ENCODE measurements at regions not wholly inside any gene's neighbourhood (a gene's known extent, or its start where the extent isn't known, plus 50 kb on each side); places are given as distances from the start of the nearest gene placed in this dataset.

- Mint-ChIP-seq H3K9me3 (ENCODE audit: low read depth) (no peaks in the 10 kb centered on the region), H3K27ac (peak overlapping the region; percentile 68), H3K36me3 (peaks cover 17% of the 10 kb centered on the region), H3K4me1 (ENCODE audit: low read depth) (peaks cover 62% of the 10 kb centered on the region), H3K27me3 (no peaks in the 10 kb centered on the region), H3K4me3 (no peak overlapping the region)
Measured at GRCh38 chr18:46246101-46246500, 141.9 kb downstream of the HAUS1 start.

- peak overlapping the region; percentile 95 for H3K27ac Mint-ChIP-seq
- H3K4me3 Mint-ChIP-seq = peak overlapping the region; percentile 18
- H3K9me3 Mint-ChIP-seq (ENCODE audit: low read depth) = no peaks in the 10 kb centered on the region
- H3K27me3 Mint-ChIP-seq = no peaks in the 10 kb centered on the region
- H3K4me1 Mint-ChIP-seq (ENCODE audit: low read depth) = peaks cover 69% of the 10 kb centered on the region
- peaks cover 17% of the 10 kb centered on the region for H3K36me3 Mint-ChIP-seq
Measured at GRCh38 chr18:46247942-46248341, 143.8 kb downstream of the HAUS1 start.

- Mint-ChIP-seq H3K4me3 (peak overlapping the region; percentile 82), H3K27ac (peak overlapping the region; percentile 95), H3K27me3 (no peaks in the 10 kb centered on the region), H3K36me3 (peaks cover 25% of the 10 kb centered on the region), H3K4me1 (ENCODE audit: low read depth) (peaks cover 69% of the 10 kb centered on the region), H3K9me3 (ENCODE audit: low read depth) (no peaks in the 10 kb centered on the region)
Measured at GRCh38 chr18:46250084-46250811, 146.1 kb downstream of the HAUS1 start.

GRCh38 chr18:46250812-46251173 lies 146.6 kb downstream of the HAUS1 start:
- Mint-ChIP-seq H3K4me3 (peak overlapping the region; percentile 82), H3K9me3 (ENCODE audit: low read depth) (no peaks in the 10 kb centered on the region), H3K27me3 (no peaks in the 10 kb centered on the region), H3K4me1 (ENCODE audit: low read depth) (peaks cover 68% of the 10 kb centered on the region), H3K36me3 (peaks cover 25% of the 10 kb centered on the region), H3K27ac (peak overlapping the region; percentile 95)

- no peak overlapping the region for H3K4me3 Mint-ChIP-seq
- H3K27ac Mint-ChIP-seq = peak overlapping the region; percentile 86
- peaks cover 28% of the 10 kb centered on the region for H3K36me3 Mint-ChIP-seq
- no peaks in the 10 kb centered on the region for H3K9me3 Mint-ChIP-seq (ENCODE audit: low read depth)
- peaks cover 61% of the 10 kb centered on the region for H3K4me1 Mint-ChIP-seq (ENCODE audit: low read depth)
- no peaks in the 10 kb centered on the region for H3K27me3 Mint-ChIP-seq
Measured at GRCh38 chr18:46252759-46253158, 148.6 kb downstream of the HAUS1 start.

GRCh38 chr18:46253498-46253897 lies 149.3 kb downstream of the HAUS1 start:
- Mint-ChIP-seq H3K36me3 (peaks cover 24% of the 10 kb centered on the region), H3K27ac (peak overlapping the region; percentile 65), H3K9me3 (ENCODE audit: low read depth) (no peaks in the 10 kb centered on the region), H3K27me3 (no peaks in the 10 kb centered on the region), H3K4me3 (no peak overlapping the region), H3K4me1 (ENCODE audit: low read depth) (peaks cover 56% of the 10 kb centered on the region)

GRCh38 chr18:46256078-46256477 lies 151.9 kb downstream of the HAUS1 start:
- Mint-ChIP-seq H3K27me3 (no peaks in the 10 kb centered on the region), H3K4me1 (ENCODE audit: low read depth) (peaks cover 46% of the 10 kb centered on the region), H3K27ac (no peak overlapping the region), H3K36me3 (peaks cover 21% of the 10 kb centered on the region), H3K4me3 (no peak overlapping the region), H3K9me3 (ENCODE audit: low read depth) (no peaks in the 10 kb centered on the region)

- Mint-ChIP-seq H3K27me3 (no peaks in the 10 kb centered on the region), H3K4me1 (ENCODE audit: low read depth) (peaks cover 47% of the 10 kb centered on the region), H3K4me3 (no peak overlapping the region), H3K36me3 (peaks cover 22% of the 10 kb centered on the region), H3K9me3 (ENCODE audit: low read depth) (no peaks in the 10 kb centered on the region), H3K27ac (no peak overlapping the region)
Measured at GRCh38 chr18:46257366-46257765, 153.2 kb downstream of the HAUS1 start.

- H3K36me3 Mint-ChIP-seq = peaks cover 26% of the 10 kb centered on the region
- no peak overlapping the region for H3K4me3 Mint-ChIP-seq
- H3K4me1 Mint-ChIP-seq (ENCODE audit: low read depth) = peaks cover 46% of the 10 kb centered on the region
- H3K9me3 Mint-ChIP-seq (ENCODE audit: low read depth) = no peaks in the 10 kb centered on the region
- peak overlapping the region; percentile 38 for H3K27ac Mint-ChIP-seq
- H3K27me3 Mint-ChIP-seq = no peaks in the 10 kb centered on the region
Measured at GRCh38 chr18:46260016-46260878, 156.1 kb downstream of the HAUS1 start.

GRCh38 chr18:46260879-46261143 lies 156.6 kb downstream of the HAUS1 start:
- Mint-ChIP-seq H3K4me1 (ENCODE audit: low read depth) (peaks cover 46% of the 10 kb centered on the region), H3K27ac (no peak overlapping the region), H3K27me3 (no peaks in the 10 kb centered on the region), H3K36me3 (peaks cover 25% of the 10 kb centered on the region), H3K9me3 (ENCODE audit: low read depth) (no peaks in the 10 kb centered on the region), H3K4me3 (no peak overlapping the region)

- no peak overlapping the region for H3K4me3 Mint-ChIP-seq
- no peaks in the 10 kb centered on the region for H3K27me3 Mint-ChIP-seq
- no peak overlapping the region for H3K27ac Mint-ChIP-seq
- peaks cover 40% of the 10 kb centered on the region for H3K4me1 Mint-ChIP-seq (ENCODE audit: low read depth)
- peaks cover 24% of the 10 kb centered on the region for H3K36me3 Mint-ChIP-seq
- no peaks in the 10 kb centered on the region for H3K9me3 Mint-ChIP-seq (ENCODE audit: low read depth)
Measured at GRCh38 chr18:46261799-46262198, 157.6 kb downstream of the HAUS1 start.

- Mint-ChIP-seq H3K4me3 (no peak overlapping the region), H3K27ac (peak overlapping the region; percentile 62), H3K4me1 (ENCODE audit: low read depth) (peaks cover 43% of the 10 kb centered on the region), H3K27me3 (no peaks in the 10 kb centered on the region), H3K9me3 (ENCODE audit: low read depth) (no peaks in the 10 kb centered on the region), H3K36me3 (peaks cover 22% of the 10 kb centered on the region)
Measured at GRCh38 chr18:46262856-46263255, 158.7 kb downstream of the HAUS1 start.

GRCh38 chr18:46264255-46264654 lies 160.1 kb downstream of the HAUS1 start:
- Mint-ChIP-seq H3K4me3 (no peak overlapping the region), H3K4me1 (ENCODE audit: low read depth) (peaks cover 47% of the 10 kb centered on the region)

GRCh38 chr18:46265196-46266156 lies 161.3 kb downstream of the HAUS1 start:
- Mint-ChIP-seq H3K36me3 (peaks cover 24% of the 10 kb centered on the region), H3K4me1 (ENCODE audit: low read depth) (peaks cover 42% of the 10 kb centered on the region)

More at GRCh38 chr18:46264255-46264654, 160.1 kb downstream of the HAUS1 start:
- Mint-ChIP-seq H3K9me3 (ENCODE audit: low read depth) (no peaks in the 10 kb centered on the region), H3K27ac (peak overlapping the region; percentile 68), H3K27me3 (no peaks in the 10 kb centered on the region), H3K36me3 (peaks cover 26% of the 10 kb centered on the region)

GRCh38 chr18:46266473-46266872 lies 162.3 kb downstream of the HAUS1 start:
- H3K4me3 Mint-ChIP-seq = no peak overlapping the region
- no peaks in the 10 kb centered on the region for H3K9me3 Mint-ChIP-seq (ENCODE audit: low read depth)
- no peak overlapping the region for H3K27ac Mint-ChIP-seq
- peaks cover 24% of the 10 kb centered on the region for H3K36me3 Mint-ChIP-seq
- no peaks in the 10 kb centered on the region for H3K27me3 Mint-ChIP-seq
- H3K4me1 Mint-ChIP-seq (ENCODE audit: low read depth) = peaks cover 38% of the 10 kb centered on the region

More at GRCh38 chr18:46265196-46266156, 161.3 kb downstream of the HAUS1 start:
- Mint-ChIP-seq H3K27ac (peak overlapping the region; percentile 68), H3K4me3 (no peak overlapping the region), H3K9me3 (ENCODE audit: low read depth) (no peaks in the 10 kb centered on the region), H3K27me3 (no peaks in the 10 kb centered on the region)

Data from activated naive CD8-positive, alpha-beta T cell (primary cell).